Smooth muscle cell (in vitro differentiated cells): ENCODE measurements at regions not wholly inside any gene's neighbourhood (a gene's known extent, or its start where the extent isn't known, plus 50 kb on each side); places are given as distances from the start of the nearest gene placed in this dataset.

Experiments
- DNase-seq: peaks from one replicate; lab custom pipeline; 2025; ENCODE audit not compliant: unreplicated experiment; lab: John Stamatoyannopoulos, UW
- H2AFZ ChIP-seq: fragments of 200-600 bp; sonication (generic); 2 replicates; pipeline ENCODE4 v1.6.0; 2016; ENCODE audit warnings: antibody characterized with exemption, low read depth, mild to moderate bottlenecking
- H3F3A ChIP-seq: fragments of 200-600 bp; sonication (generic); 2 replicates; pipeline ENCODE4 v1.6.0; 2017; ENCODE audit warnings: antibody characterized with exemption, low read depth
- H3K27ac ChIP-seq: fragments of 200-600 bp; sonication (generic); 2 replicates; pipeline ENCODE4 v1.5.1; 2016; ENCODE audit warnings: low read depth, mild to moderate bottlenecking
- H3K27me3 ChIP-seq: fragments of 200-600 bp; sonication (generic); 2 replicates; pipeline ENCODE4 v1.6.1; 2016; ENCODE audit warnings: low read depth, mild to moderate bottlenecking
- H3K36me3 ChIP-seq: fragments of 200-600 bp; sonication (generic); 2 replicates; pipeline ENCODE4 v1.5.1; 2016; ENCODE audit warnings: low read depth
- H3K4me1 ChIP-seq: fragments of 200-600 bp; sonication (generic); 2 replicates; pipeline ENCODE4 v1.5.1; 2016; ENCODE audit warnings: low read depth
- H3K4me2 ChIP-seq: fragments of 200-600 bp; sonication (generic); 2 replicates; pipeline ENCODE4 v1.6.0; 2016; ENCODE audit warnings: mild to moderate bottlenecking
- H3K4me3 ChIP-seq: fragments of 200-600 bp; sonication (generic); 2 replicates; pipeline ENCODE4 v1.5.1; 2016; ENCODE audit warnings: mild to moderate bottlenecking
- H3K79me2 ChIP-seq: fragments of 200-600 bp; sonication (generic); 2 replicates; pipeline ENCODE4 v1.6.0; 2016; ENCODE audit warnings: low read depth, mild to moderate bottlenecking
- H3K9ac ChIP-seq: fragments of 200-600 bp; sonication (generic); 2 replicates; pipeline ENCODE4 v1.6.0; 2016; ENCODE audit warnings: low read depth
- H3K9me3 ChIP-seq: fragments of 200-600 bp; sonication (generic); replicated peaks from 2 replicates; pipeline ENCODE4 v1.5.1; 2016; ENCODE audit warnings: low read depth
- H4K20me1 ChIP-seq: fragments of 200-600 bp; sonication (generic); 2 replicates; pipeline ENCODE4 v1.6.0; 2016; ENCODE audit warnings: low read depth
- WGBS: methylation state at CpG from one replicate; pipeline ENCODE4 v1.1.7; 2016; ENCODE audit warnings: low lambda C conversion rate; 5-methylcytosine and 5-hydroxymethylcytosine counted together
- TF ChIP-seq, protein P1 (sequence below): fragments of 200-600 bp; sonication (generic); IDR thresholded peaks from 2 replicates; pipeline ENCODE4 v1.5.1; 2017; ENCODE audit warnings: borderline replicate concordance, mild to moderate bottlenecking, antibody characterized with exemption; ENCODE audit not compliant: insufficient read depth, poor library complexity, severe bottlenecking

DNA sequence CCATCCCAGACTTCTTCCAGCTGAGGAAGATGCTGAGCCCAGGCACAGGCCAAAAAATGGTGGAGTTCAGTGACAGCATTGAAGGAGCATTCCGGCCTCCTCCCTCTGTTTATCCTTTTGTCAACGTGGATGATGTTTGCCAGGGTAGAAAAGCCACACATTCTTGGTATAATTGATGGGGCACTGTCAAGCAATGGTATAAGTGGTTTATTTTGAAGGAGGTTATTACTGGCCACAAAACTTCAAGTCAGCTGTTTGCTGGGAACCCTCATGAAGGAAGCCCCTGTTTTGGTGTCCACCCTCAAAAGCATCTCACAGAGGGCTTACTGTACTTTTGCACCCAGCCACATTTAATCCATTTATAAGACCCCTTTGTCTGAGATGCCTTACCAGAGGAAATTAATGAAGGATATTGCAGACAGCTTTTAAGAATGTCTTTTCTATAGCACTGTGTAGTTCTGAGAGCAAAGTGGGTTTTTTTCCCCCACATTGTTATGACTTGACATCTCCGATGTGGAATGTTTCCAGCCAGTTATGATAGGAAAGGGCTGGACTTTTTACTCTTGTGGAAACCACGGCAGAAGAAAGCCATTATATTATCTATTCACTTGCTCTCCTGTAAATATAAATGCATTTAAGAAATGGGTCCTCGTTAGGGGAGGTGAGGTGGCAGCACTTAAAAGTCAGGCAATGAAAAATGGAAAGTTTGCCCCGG, 95.5 kb upstream of the SPATA31D4 start:
- TF ChIP-seq, protein P1, sequence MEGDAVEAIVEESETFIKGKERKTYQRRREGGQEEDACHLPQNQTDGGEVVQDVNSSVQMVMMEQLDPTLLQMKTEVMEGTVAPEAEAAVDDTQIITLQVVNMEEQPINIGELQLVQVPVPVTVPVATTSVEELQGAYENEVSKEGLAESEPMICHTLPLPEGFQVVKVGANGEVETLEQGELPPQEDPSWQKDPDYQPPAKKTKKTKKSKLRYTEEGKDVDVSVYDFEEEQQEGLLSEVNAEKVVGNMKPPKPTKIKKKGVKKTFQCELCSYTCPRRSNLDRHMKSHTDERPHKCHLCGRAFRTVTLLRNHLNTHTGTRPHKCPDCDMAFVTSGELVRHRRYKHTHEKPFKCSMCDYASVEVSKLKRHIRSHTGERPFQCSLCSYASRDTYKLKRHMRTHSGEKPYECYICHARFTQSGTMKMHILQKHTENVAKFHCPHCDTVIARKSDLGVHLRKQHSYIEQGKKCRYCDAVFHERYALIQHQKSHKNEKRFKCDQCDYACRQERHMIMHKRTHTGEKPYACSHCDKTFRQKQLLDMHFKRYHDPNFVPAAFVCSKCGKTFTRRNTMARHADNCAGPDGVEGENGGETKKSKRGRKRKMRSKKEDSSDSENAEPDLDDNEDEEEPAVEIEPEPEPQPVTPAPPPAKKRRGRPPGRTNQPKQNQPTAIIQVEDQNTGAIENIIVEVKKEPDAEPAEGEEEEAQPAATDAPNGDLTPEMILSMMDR = no peak
- H3K79me2 ChIP-seq = no peaks in the 10 kb centered on the region
- no peak for DNase-seq

DNA sequence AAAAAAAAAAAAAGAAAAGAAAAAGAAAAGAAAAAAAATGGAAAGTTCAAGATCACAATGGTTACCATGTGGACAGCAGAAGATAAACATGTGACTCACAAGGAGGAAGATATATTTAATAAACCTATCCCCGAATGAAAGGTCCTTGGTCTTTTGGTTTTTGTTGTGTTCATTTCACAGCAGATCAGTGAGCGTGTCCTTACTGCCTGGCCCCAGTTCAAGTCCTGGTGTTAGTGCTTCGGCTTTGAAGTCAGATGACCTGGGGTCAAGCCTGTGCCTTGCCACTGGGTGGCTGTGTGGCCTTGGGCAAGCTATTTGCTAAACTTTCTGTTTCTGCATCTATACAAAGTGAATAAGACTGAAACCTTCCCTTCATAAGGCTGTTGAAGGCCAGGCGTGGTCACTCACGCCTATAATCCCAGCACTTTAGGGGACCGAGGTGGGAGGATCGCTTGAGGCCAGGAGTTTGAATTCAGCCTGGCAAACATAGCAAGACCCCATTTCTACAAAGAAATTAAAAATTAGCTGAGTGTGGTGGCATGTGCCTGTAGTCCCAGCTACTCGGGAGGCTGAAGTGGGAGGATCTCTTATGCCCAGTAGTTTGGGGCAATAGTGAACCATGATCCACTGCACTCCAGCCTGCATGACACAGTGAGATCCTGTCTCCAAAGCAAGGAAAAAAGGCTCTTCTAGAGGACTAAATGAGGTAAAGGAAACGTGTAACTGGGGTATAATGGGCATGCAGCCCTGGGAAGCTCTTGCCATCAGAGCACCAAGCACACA, 94.5 kb upstream of the SPATA31D4 start:
- no peaks in the 10 kb centered on the region for H3F3A ChIP-seq
- no peaks in the 10 kb centered on the region for H3K9me3 ChIP-seq
- H4K20me1 ChIP-seq = no peaks in the 10 kb centered on the region
- no peaks in the 10 kb centered on the region for H3K4me1 ChIP-seq
- no peak overlapping the region for H3K9ac ChIP-seq
- H3K27me3 ChIP-seq = peaks cover 14% of the 10 kb centered on the region
- H3K4me3 ChIP-seq = no peak overlapping the region
- no peak overlapping the region for H2AFZ ChIP-seq
- TF ChIP-seq, protein P1 = no peak
- WGBS = 89% methylated on average over 9 of the region's 9 CpGs
- H3K36me3 ChIP-seq = no peaks in the 10 kb centered on the region
- H3K4me2 ChIP-seq = no peak overlapping the region
- H3K27ac ChIP-seq = no peak overlapping the region
- DNase-seq = no peak
- H3K79me2 ChIP-seq = no peaks in the 10 kb centered on the region

More for the DNA sequence above, 95.5 kb upstream of the SPATA31D4 start:
- whole genome bisulfite sequencing = 69% methylated on average over 6 of the region's 6 CpGs
- no peak overlapping the region for H3K4me2 ChIP-seq
- H3K4me3 ChIP-seq = no peak overlapping the region
- no peaks in the 10 kb centered on the region for H3K4me1 ChIP-seq
- H2AFZ ChIP-seq = no peak overlapping the region
- H3K9ac ChIP-seq = no peak overlapping the region
- no peaks in the 10 kb centered on the region for H4K20me1 ChIP-seq
- peaks cover 11% of the 10 kb centered on the region for H3K27me3 ChIP-seq
- no peak overlapping the region for H3K27ac ChIP-seq
- no peaks in the 10 kb centered on the region for H3K36me3 ChIP-seq
- no peaks in the 10 kb centered on the region for H3K9me3 ChIP-seq
- no peaks in the 10 kb centered on the region for H3F3A ChIP-seq

DNA sequence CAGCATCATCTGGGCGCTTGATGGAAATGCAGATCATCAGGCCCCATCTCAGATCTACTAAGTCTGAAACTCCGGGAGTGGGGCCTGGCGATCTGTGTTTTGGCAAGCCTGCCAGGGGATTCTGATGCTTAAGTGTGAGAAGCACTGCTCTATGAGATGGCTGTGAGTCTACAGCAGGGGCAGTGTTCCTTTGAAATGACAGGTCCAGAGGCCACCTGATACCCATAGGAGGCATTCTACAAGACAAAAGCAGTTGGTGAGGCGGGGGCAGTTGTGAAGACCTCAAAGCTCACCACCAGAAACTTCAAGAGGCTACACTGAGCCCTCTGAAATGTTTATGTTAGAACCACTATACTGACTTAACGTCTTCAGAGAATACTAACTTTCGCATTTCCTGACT, 86.9 kb upstream of the SPATA31D4 start:
- Histone ChIP-seq H3K9me3 (no peaks in the 10 kb centered on the region), H3K27me3 (peaks cover 6% of the 10 kb centered on the region), H3K4me3 (no peak overlapping the region), H3F3A (no peaks in the 10 kb centered on the region), H3K27ac (no peak overlapping the region), H3K79me2 (no peaks in the 10 kb centered on the region), H3K36me3 (no peaks in the 10 kb centered on the region), H2AFZ (no peak overlapping the region), H3K9ac (no peak overlapping the region), H3K4me2 (no peak overlapping the region), H3K4me1 (no peaks in the 10 kb centered on the region), H4K20me1 (no peaks in the 10 kb centered on the region)
- WGBS = 65% methylated on average over 6 of the region's 6 CpGs
- TF ChIP-seq, protein P1 = no peak
- no peak for DNase-seq
